GM18951 (cell line): ENCODE measurements at regions not wholly inside any gene's neighbourhood (a gene's known extent, or its start where the extent isn't known, plus 50 kb on each side); places are given as distances from the start of the nearest gene placed in this dataset.

Experiments used
- POLR2A ChIP-seq: IDR thresholded peaks from 4 replicates; pipeline ENCODE4 v1.6.1; 2011; ENCODE audit warnings: mild to moderate bottlenecking; ENCODE audit not compliant: insufficient read length, insufficient read depth; ENCODE audit errors: extremely low read depth
- in situ Hi-C: fragments of 300-500 bp; cut with MboI; formaldehyde crosslinking; loops from one replicate; pipeline ENCODE4 v1.12.0; 2022; ENCODE audit warnings: low sequenced_read_pairs, mixed read lengths, inconsistent platforms; ENCODE audit not compliant: unreplicated experiment

DNA sequence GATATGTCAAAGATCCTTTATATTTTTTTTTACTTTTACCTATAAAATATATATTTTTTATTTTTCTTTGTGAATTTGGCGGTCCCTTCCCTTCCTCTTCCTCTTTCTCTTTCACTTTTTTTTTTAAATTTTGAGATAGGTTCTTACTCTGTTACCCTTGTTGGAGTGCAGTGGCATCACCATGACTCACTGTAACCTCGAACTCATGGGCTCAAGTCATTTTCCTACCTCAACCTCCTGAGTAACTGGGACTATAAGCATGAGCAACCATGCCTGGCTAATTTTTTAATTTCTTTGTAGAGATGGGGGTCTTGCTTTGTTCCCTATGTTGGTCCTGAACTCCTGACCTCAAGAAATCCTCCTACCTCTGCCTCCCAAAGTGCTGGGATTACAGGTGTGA, 258.0 kb upstream of the CLINT1 start:
- no peak for TF ChIP-seq POLR2A
- in situ Hi-C loops = no loop called here

DNA sequence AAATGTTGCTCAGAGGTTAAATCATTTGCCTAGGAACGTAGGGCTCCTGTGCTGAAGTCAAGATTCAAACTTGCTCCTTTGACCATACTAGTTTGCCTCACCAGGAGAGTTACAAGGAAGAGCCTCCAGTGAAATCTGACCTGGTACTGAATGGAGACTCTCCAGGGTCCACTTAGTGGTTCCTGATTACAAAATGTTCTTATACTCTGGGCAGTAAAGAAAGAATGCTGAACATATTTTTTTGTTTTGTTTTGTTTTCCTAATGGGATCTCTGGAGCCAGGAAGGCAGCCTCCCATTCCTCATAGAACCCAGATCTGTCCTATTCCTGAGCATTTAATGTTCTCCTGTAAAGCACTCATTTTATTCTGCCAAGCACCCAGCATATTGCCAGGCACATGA, 256.5 kb upstream of the CLINT1 start:
- in situ Hi-C loops = no loop called here
- no peak for TF ChIP-seq POLR2A

DNA sequence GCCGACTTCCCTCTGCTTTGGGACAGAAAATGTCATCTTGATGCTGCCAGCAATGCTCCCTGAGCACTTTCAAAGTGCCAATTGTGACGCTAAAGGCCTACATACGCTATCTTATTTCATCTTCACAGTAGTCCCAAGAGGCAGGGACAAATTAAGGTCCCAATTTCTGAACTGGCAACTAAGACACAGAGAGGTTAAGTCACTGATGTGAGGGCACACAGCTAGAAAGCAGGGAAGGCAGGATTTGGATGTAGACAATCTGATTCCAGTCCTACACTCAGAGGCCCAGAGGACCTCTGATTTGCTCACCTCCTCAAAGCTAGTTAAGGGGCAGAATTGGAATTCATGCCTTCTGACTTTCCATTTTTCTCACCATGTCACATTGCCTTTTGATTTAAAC, 249.2 kb upstream of the CLINT1 start:
- TF ChIP-seq POLR2A = no peak
- in situ Hi-C loops = no loop called here

DNA sequence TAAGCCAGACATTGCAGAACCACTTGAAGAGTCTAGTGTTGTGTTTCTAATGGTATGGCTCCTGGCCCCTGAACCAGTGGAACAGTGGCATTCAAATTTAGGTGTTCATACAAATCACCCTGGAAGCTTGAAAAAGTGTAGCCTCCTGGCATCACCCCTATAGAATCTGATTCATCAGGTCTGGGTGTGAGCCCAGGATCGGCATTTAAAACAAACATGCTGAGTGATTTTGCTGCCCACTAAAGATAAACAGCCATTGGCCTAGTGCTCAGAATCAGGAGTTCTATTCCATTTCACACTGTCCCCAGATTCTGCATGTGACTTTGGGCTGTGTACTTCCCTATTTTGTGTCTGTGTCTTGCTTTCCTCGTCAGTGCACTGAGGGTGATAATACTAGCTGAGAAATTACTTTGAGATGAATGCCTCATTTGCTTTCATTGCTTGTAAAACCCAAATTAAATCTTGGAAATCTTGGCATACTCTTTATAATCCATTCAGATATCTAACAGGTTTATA, 241.5 kb upstream of the CLINT1 start:
- no peak for TF ChIP-seq POLR2A
- in situ Hi-C loops = no loop called here

DNA sequence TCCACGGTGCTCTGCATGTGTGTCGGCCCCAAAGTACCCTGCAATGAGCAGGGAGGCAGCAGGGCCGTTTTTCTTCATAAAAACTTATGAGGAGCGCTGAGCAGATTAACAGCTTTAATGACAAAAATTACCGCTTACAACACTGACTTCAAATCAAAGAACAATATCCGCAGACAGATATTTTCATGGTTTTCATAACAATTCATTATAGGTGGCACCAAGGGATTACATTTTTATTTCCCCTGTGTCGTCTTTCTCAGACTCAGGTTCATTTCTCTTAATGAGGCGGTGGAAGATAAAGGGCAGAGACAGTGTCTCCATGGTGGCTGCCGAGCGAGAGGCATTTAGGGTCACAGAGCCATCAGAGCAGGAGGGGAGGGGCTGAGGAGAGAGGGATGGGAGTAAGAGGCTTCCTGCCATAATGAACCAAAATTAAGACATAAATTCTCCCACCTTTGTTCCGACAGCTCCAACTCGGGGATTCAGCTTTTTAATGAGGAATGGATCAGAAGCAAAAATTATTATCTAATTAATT, 240.7 kb upstream of the CLINT1 start:
- TF ChIP-seq POLR2A = no peak
- in situ Hi-C loops = loop anchor here (25.0 kb wide), 1 partner anchor 1038 kb away; no protein-coding TSS in a partner anchor

DNA sequence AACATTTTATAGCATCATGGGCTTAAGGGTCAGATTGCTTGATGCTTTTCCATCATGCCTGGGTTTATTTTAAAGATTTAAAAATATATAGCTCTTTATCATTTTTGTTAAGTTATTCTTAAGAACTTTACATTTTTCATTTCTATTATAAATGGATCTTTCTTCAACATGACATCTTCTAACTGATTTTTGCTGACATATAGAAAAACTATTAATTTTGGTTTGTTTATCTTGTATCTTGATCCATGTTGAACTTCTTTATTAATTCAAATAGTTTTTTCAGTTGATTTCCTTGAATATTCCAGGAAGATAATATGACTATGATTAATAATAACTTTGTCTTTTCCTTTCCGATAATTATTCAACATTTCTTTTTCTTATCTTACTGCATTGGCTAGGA, 237.9 kb upstream of the CLINT1 start:
- in situ Hi-C loops = loop anchor here (25.0 kb wide), 1 partner anchor 1040 kb away; no protein-coding TSS in a partner anchor
- no peak for TF ChIP-seq POLR2A

DNA sequence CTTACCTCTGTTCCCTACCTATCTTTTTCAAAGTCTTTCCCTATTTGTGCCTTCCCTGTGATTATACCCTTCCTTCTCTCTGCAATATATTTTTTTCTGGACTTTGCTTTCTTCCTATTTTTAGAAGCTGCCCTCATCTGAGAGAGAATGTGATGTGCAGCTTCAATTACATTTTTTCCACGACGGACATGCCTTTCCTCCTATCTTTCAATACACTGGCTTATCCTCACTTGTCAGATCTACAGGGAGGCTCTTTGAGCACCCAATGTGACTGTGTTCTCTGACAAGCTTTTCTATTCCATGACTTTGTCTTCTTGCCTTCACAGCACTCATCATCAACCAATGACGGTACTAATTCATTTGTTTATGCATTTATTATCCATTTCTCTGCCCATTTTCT, 227.9 kb upstream of the CLINT1 start:
- TF ChIP-seq POLR2A = no peak
- in situ Hi-C loops = loop anchor here (25.0 kb wide), 1 partner anchor 1050 kb away; no protein-coding TSS in a partner anchor

DNA sequence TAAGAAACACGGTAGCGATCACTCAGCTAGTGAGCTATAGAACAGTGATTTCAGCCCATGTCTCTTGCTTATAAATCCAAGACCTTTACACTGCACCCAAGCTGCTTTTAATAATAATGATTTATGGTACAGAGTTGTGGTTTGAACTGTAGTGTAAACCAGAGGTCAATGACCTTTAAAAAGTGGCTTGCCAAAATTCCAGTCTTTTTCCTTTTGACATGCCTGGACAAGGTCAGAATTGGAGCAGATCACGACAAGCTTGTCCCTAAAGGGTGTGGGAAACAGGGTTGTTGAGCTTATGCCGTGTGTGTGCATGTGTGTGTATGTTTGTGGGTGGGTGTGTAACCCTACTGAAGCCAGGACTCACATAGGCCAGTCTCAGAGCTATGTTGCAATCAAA, 225.3 kb upstream of the CLINT1 start:
- TF ChIP-seq POLR2A = no peak
- in situ Hi-C loops = loop anchor here (25.0 kb wide), 1 partner anchor 1053 kb away; no protein-coding TSS in a partner anchor

DNA sequence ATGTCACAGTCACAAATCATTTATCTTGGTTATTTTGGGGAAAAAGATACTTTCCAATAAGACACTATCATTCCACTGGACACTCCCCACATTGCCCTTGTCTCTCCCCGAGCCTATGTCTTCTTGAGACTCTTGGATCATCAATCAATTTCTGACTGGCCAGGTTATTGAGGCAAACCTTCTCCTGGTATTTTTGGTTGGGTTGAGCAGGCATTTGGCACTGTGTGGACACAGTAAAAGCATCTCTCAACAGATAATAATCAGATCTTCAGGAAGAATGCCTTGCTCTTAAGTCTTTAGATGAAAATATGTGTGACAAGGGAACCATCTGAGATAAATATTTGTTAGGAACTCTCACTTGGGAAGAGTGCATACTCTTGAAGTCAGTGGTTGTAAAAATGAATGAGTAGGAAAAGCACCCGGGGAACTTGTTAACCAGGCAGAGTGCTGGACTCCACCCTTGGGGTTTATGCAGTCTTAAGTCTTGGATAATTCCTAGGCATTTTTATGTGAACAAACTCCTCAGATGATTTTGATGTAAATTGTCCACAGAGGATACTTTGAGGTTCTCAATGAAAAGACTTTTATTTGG, 223.8 kb upstream of the CLINT1 start:
- in situ Hi-C loops = loop anchor here (25.0 kb wide), 1 partner anchor 1055 kb away; no protein-coding TSS in a partner anchor
- TF ChIP-seq POLR2A = no peak

DNA sequence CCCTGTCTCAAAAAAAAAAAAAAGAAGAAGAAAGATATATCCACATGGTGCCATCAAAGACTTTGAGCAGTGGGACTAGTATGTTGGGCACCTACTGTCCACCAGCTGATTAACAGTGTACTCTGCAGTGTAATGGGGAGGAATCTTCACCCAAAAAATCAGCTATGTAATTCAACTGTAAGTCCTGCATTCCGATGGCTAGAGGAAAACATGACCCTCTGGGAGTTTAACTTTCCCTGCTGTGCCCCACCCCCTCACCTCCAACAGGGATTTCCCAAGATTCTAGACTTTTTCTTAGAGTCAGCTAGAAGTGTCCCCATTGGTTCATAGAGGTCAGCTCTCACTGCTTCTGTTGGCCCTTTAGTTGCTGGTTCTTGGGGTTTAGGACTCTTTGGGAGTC, 221.2 kb upstream of the CLINT1 start:
- no peak for TF ChIP-seq POLR2A
- in situ Hi-C loops = loop anchor here (25.0 kb wide), 1 partner anchor 1057 kb away; no protein-coding TSS in a partner anchor

DNA sequence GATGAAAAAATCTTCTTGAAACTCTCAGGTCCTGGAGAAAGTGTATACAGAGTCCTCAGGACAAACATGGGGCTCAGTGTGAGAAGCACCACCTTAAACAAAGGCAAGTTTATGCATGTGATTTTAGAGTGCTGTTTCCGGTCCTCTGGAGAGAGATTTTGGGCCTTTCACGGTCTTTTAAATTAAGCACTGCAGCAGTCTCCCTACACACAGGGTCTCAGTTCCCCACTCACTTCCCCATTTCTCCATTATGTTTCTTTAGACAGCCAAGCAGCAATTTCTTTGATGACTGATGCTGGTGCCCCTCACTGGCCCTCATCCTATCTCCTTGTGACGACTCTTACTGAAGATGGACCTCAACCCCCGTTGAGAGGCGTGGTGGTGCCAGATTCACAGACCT, 220.2 kb upstream of the CLINT1 start:
- in situ Hi-C loops = loop anchor here (25.0 kb wide), 1 partner anchor 1058 kb away; no protein-coding TSS in a partner anchor
- TF ChIP-seq POLR2A = no peak

DNA sequence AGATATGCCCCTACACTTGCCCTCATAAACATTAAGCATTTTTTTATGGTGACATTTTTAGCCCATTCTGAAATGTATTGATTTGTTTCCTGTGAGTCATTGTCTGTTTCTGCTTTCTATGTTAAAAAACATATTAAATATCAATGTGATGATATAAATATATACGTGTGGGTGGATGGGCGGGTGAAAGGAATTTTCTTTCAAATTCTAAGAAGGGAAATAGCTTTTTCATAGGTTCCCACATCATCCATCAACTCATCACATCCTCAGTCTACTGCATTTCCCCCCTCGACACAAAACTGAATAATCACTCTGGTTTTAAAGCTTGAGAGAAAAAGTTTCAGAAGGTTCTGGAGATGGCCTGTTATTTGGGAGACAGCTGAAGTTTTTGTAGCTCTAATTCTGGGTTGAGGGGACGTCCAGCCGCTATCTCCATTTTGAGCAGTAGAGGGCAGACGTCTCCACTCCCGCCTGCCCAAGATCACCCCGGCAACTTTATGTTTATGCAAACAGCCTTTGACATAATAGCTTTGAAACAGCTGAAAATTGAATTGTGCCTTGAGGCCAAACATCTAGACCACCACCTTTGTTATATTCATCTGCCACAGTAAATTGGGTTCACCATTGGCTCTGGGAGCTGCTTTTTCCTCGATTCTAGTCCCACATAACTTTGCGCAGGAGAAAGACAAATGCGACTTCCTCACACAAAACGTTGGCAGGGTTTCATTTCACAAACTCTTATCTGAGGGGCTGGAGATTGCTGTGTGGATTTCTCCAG, 216.2 kb upstream of the CLINT1 start:
- in situ Hi-C loops = loop anchor here (25.0 kb wide), 1 partner anchor 1062 kb away; no protein-coding TSS in a partner anchor
- no peak for TF ChIP-seq POLR2A

DNA sequence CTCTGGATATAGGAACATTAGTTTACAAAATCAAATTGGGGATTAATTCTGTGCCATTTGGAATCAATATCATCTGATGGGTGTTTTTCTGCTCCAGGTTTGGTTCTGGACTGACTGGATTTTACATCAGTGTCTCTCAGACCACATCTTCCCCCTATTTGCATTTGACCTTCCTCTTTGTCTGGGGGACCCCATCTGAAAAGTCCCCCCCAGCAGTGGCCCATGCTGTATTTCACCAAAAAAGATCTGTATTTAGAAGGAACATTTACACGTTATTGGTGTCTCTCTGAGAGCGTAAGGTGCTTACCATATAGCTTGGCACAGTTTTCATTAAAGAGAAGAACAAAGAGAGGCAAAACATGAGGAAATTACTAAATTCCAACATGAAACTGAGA, 215.6 kb upstream of the CLINT1 start:
- TF ChIP-seq POLR2A = no peak
- in situ Hi-C loops = no loop called here
